ENCODE measurements at regions not wholly inside any gene's neighbourhood (a gene's known extent, or its start where the extent isn't known, plus 50 kb on each side); places are given as distances from the start of the nearest gene placed in this dataset.

GRCh38 chr4:147365396-147365795 lies 115.5 kb upstream of the EDNRA start:
- Histone ChIP-seq H3K27me3 (ENCODE audit: control insufficient read depth in 2 of 2, insufficient read depth in 2 of 2, low read length in 2 of 2) (no peaks in the 10 kb centered on the region), H3K9ac (ENCODE audit: insufficient read depth in 1 of 2, low read depth in 2 of 2, low read length in 2 of 2) (no peak overlapping the region), H3K4me2 (ENCODE audit: insufficient read depth, low read length) (no peak overlapping the region), H3K4me1 (replicated peaks in 1 of 2; ENCODE audit: control insufficient read depth in 2 of 2, insufficient read depth in 2 of 2, low read length in 2 of 2) (no peaks in the 10 kb centered on the region), H3K79me2 (ENCODE audit: control insufficient read depth, insufficient read depth, low read length) (no peaks in the 10 kb centered on the region), H4K20me1 (replicated peaks; ENCODE audit: control insufficient read depth, insufficient read depth, low read length) (no peaks in the 10 kb centered on the region), H3K27ac (ENCODE audit: extremely low read depth, low read depth, low read length) (no peak overlapping the region), H3K4me3 (no peak overlapping the region), H3K9me3 (replicated peaks; ENCODE audit: control insufficient read depth, insufficient read depth, low read depth, low read length) (no peaks in the 10 kb centered on the region), H3K9me1 (ENCODE audit: control insufficient read depth, insufficient read depth, low read length) (no peaks in the 10 kb centered on the region), H2AFZ (ENCODE audit: low read depth, low read length) (no peak overlapping the region), H3K36me3 (ENCODE audit: control insufficient read depth, insufficient read depth, low read length) (no peaks in the 10 kb centered on the region)
- ChIA-PET CTCF (ENCODE audit: low intra/inter-chr PET ratio) (no interaction called here), POLR2A (no interaction called here)
- DNase-seq (ENCODE audit: extremely low read depth in 1 of 4, low spot score in 3 of 4) (no peak), ATAC-seq (no peak), FAIRE-seq (no peak)
- intact Hi-C loops (cut with micrococcal nuclease) (no loop called here), in situ Hi-C loops (cut with MboI) (no loop called here)
- TF ChIP-seq NONO (IDR thresholded peaks at IDR 0.05; ENCODE audit: low read depth in 2 of 2, low read length in 1 of 2) (no peak), E2F1 (CRISPR knock-in tag; IDR thresholded peaks at IDR 0.05) (no peak), MEF2A (IDR thresholded peaks at IDR 0.05; ENCODE audit: control insufficient read depth, low read depth, low read length) (no peak), ZNF592 (IDR thresholded peaks at IDR 0.05) (no peak)
- no TSS peak for BruUV-seq (replicated peaks)
- 0% methylated on average over 3 of the region's 3 CpGs for WGBS (ENCODE audit: insufficient coverage, low coverage, missing lambda C conversion rate)
